Neutrophil (primary cell): ENCODE measurements at regions not wholly inside any gene's neighbourhood (a gene's known extent, or its start where the extent isn't known, plus 50 kb on each side); places are given as distances from the start of the nearest gene placed in this dataset.
A peak's percentile ranks its signal among the peaks of the same experiment; 100 is the strongest.

Source experiments
- H3K27ac ChIP-seq: fragments of 200-600 bp; sonication (generic); 2 replicates; pipeline ENCODE4 v1.5.1; 2016; ENCODE audit warnings: mild to moderate bottlenecking, moderate library complexity
- H3K27me3 ChIP-seq: fragments of 200-600 bp; sonication (generic); 2 replicates; pipeline ENCODE4 v1.6.0; 2016; ENCODE audit warnings: mild to moderate bottlenecking
- H3K36me3 ChIP-seq: fragments of 200-600 bp; sonication (generic); 2 replicates; pipeline ENCODE4 v1.5.1; 2017
- H3K4me1 ChIP-seq, 2 experiments: fragments of 200-600 bp in 1 of 2; sonication (generic) in 1 of 2; 1 replicate in 1 of 2; 2 replicates in 1 of 2; pipeline versions ENCODE4 v1.5.1 to v1.6.1; 2013 to 2016; ENCODE audit warnings: low read depth in 1 of 2, low read length in 1 of 2, mild to moderate bottlenecking in 1 of 2, moderate library complexity in 1 of 2; ENCODE audit not compliant: control insufficient read depth in 1 of 2, insufficient read depth in 1 of 2
- H3K4me3 ChIP-seq, 2 experiments: fragments of 200-600 bp in 1 of 2; sonication (generic) in 1 of 2; 1 replicate in 1 of 2; 2 replicates in 1 of 2; pipeline ENCODE4 v1.5.1; 2013 to 2016; ENCODE audit warnings: low read depth in 1 of 2, low read length in 1 of 2, mild to moderate bottlenecking in 1 of 2, moderate library complexity in 1 of 2
- H3K9me3 ChIP-seq: fragments of 200-600 bp; sonication (generic); 2 replicates; pipeline ENCODE4 v1.5.1; 2016
- CTCF ChIP-seq: fragments of 200-600 bp; sonication (generic); IDR thresholded peaks from 2 replicates; pipeline ENCODE4 v1.5.1; 2016; ENCODE audit warnings: antibody characterized with exemption

- Histone ChIP-seq H3K27ac (no peak overlapping the region), H3K27me3 (no peaks in the 10 kb centered on the region), H3K4me1 (peaks cover 0 to 5% of the 10 kb centered on the region in 2 experiments), H3K4me3 (no peak overlapping the region), H3K36me3 (no peaks in the 10 kb centered on the region), H3K9me3 (no peaks in the 10 kb centered on the region)
- no peak for TF ChIP-seq CTCF
Measured at GRCh38 chr4:72924814-72925213, 144.7 kb downstream of the COX18 start.

GRCh38 chr4:72919937-72920336, 149.6 kb downstream of the COX18 start:
- no peaks in the 10 kb centered on the region for H3K36me3 ChIP-seq
- H3K27ac ChIP-seq = no peak overlapping the region
- H3K4me1 ChIP-seq = peaks cover 0 to 11% of the 10 kb centered on the region in 2 experiments
- no peaks in the 10 kb centered on the region for H3K27me3 ChIP-seq
- no peak for TF ChIP-seq CTCF
- H3K4me3 ChIP-seq = peak overlapping the region in 1 of 2 experiments; percentile 21
- H3K9me3 ChIP-seq = no peaks in the 10 kb centered on the region

GRCh38 chr4:72919464-72919863, 150.1 kb downstream of the COX18 start:
- H3K36me3 ChIP-seq = no peaks in the 10 kb centered on the region
- TF ChIP-seq CTCF = no peak
- H3K4me3 ChIP-seq = no peak overlapping the region
- no peaks in the 10 kb centered on the region for H3K27me3 ChIP-seq
- H3K27ac ChIP-seq = no peak overlapping the region
- H3K4me1 ChIP-seq = peaks cover 0 to 11% of the 10 kb centered on the region in 2 experiments
- H3K9me3 ChIP-seq = no peaks in the 10 kb centered on the region

GRCh38 chr4:72918362-72918761, 151.2 kb downstream of the COX18 start:
- Histone ChIP-seq H3K36me3 (no peaks in the 10 kb centered on the region), H3K27me3 (no peaks in the 10 kb centered on the region), H3K4me1 (peaks cover 0 to 11% of the 10 kb centered on the region in 2 experiments), H3K4me3 (no peak overlapping the region), H3K9me3 (no peaks in the 10 kb centered on the region), H3K27ac (no peak overlapping the region)
- TF ChIP-seq CTCF = no peak

GRCh38 chr4:72911316-72911715, 158.2 kb downstream of the COX18 start:
- Histone ChIP-seq H3K36me3 (no peaks in the 10 kb centered on the region), H3K27ac (no peak overlapping the region), H3K4me3 (no peak overlapping the region), H3K27me3 (no peaks in the 10 kb centered on the region), H3K4me1 (no peaks in the 10 kb centered on the region), H3K9me3 (no peaks in the 10 kb centered on the region)
- no peak for TF ChIP-seq CTCF

- Histone ChIP-seq H3K27ac (no peak overlapping the region), H3K27me3 (no peaks in the 10 kb centered on the region), H3K36me3 (no peaks in the 10 kb centered on the region), H3K9me3 (no peaks in the 10 kb centered on the region), H3K4me1 (no peaks in the 10 kb centered on the region), H3K4me3 (no peak overlapping the region)
- TF ChIP-seq CTCF = no peak
Measured at GRCh38 chr4:72909461-72909860, 160.1 kb downstream of the COX18 start.
